Calu3 (cell line): ENCODE measurements at regions not wholly inside any gene's neighbourhood (a gene's known extent, or its start where the extent isn't known, plus 50 kb on each side); places are given as distances from the start of the nearest gene placed in this dataset.

ENCODE experiments used
- BruUV-seq: library from RNA; stranded (reverse); fragments of 400-500 nt; replicated peaks from 2 replicates; lab custom pipeline; 2021; lab: Mats Ljungman, UMichigan
- CTCF ChIA-PET: fragments of 300-600 bp; sonication (Branson Sonifier 250); formaldehyde crosslinking; loops from one replicate; lab custom pipeline; 2022; ENCODE audit warnings: antibody characterized with exemption; lab: Charles Lee
- DNase-seq: peaks from one replicate; pipeline ENCODE4 v3.0.0; 2022
- H3K27ac Mint-ChIP-seq: one replicate; pipeline ENCODE4 v1.8.0; 2022; ENCODE audit warnings: mixed read lengths; ENCODE audit not compliant: unreplicated experiment
- H3K27me3 Mint-ChIP-seq: one replicate; pipeline ENCODE4 v1.8.0; 2022; ENCODE audit warnings: mixed read lengths; ENCODE audit not compliant: unreplicated experiment
- H3K36me3 Mint-ChIP-seq: one replicate; pipeline ENCODE4 v1.8.0; 2022; ENCODE audit warnings: mild to moderate bottlenecking, moderate library complexity, mixed read lengths; ENCODE audit not compliant: insufficient read depth, unreplicated experiment
- H3K4me1 Mint-ChIP-seq: one replicate; pipeline ENCODE4 v1.8.0; 2022; ENCODE audit warnings: mild to moderate bottlenecking, low read depth, mixed read lengths; ENCODE audit not compliant: unreplicated experiment
- H3K4me3 Mint-ChIP-seq: one replicate; pipeline ENCODE4 v1.8.0; 2022; ENCODE audit warnings: mild to moderate bottlenecking, low read depth, moderate library complexity, mixed read lengths; ENCODE audit not compliant: unreplicated experiment
- H3K9me3 Mint-ChIP-seq: one replicate; pipeline ENCODE4 v1.8.0; 2022; ENCODE audit warnings: low read depth, mixed read lengths; ENCODE audit not compliant: unreplicated experiment
- intact Hi-C: fragments of 100-400 bp; cut with micrococcal nuclease; formaldehyde crosslinking; loops from one replicate; pipeline ENCODE4 v1.10.0; 2022; ENCODE audit not compliant: unreplicated experiment
- TF ChIP-seq, protein P1 (sequence below): fragments of 200-600 bp; IDR thresholded peaks from one replicate; pipeline ENCODE4 v1.8.0; 2022; ENCODE audit warnings: antibody characterized with exemption; ENCODE audit not compliant: unreplicated experiment

DNA sequence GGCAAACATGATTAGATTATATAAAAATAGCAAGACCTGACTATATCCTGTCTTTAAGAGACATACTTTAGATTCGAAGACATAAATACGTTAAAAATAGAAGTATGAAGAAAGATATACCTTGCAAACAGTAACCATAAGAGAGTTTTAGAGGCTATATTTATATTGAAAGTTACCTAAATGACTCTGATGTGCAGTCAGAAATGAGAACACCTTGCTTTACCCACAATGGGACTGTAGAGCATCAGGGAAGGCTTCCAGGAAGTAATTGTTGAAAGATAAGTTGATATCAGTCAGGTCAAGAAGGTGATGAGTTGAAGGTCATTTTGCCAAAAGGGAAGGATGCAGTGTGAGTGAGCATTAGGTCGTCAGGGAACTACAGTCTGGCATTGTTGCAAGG is 110.2 kb downstream of the NEDD1 start:
- Mint-ChIP-seq H3K36me3 (no peaks in the 10 kb centered on the region), H3K4me3 (no peak overlapping the region), H3K4me1 (no peaks in the 10 kb centered on the region), H3K27ac (no peak overlapping the region), H3K9me3 (peaks cover 6% of the 10 kb centered on the region), H3K27me3 (no peaks in the 10 kb centered on the region)
- no TSS peak for BruUV-seq
- TF ChIP-seq, protein P1, sequence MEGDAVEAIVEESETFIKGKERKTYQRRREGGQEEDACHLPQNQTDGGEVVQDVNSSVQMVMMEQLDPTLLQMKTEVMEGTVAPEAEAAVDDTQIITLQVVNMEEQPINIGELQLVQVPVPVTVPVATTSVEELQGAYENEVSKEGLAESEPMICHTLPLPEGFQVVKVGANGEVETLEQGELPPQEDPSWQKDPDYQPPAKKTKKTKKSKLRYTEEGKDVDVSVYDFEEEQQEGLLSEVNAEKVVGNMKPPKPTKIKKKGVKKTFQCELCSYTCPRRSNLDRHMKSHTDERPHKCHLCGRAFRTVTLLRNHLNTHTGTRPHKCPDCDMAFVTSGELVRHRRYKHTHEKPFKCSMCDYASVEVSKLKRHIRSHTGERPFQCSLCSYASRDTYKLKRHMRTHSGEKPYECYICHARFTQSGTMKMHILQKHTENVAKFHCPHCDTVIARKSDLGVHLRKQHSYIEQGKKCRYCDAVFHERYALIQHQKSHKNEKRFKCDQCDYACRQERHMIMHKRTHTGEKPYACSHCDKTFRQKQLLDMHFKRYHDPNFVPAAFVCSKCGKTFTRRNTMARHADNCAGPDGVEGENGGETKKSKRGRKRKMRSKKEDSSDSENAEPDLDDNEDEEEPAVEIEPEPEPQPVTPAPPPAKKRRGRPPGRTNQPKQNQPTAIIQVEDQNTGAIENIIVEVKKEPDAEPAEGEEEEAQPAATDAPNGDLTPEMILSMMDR: no peak
- intact Hi-C loops: no loop called here
- CTCF ChIA-PET: no interaction called here
- DNase-seq: no peak

DNA sequence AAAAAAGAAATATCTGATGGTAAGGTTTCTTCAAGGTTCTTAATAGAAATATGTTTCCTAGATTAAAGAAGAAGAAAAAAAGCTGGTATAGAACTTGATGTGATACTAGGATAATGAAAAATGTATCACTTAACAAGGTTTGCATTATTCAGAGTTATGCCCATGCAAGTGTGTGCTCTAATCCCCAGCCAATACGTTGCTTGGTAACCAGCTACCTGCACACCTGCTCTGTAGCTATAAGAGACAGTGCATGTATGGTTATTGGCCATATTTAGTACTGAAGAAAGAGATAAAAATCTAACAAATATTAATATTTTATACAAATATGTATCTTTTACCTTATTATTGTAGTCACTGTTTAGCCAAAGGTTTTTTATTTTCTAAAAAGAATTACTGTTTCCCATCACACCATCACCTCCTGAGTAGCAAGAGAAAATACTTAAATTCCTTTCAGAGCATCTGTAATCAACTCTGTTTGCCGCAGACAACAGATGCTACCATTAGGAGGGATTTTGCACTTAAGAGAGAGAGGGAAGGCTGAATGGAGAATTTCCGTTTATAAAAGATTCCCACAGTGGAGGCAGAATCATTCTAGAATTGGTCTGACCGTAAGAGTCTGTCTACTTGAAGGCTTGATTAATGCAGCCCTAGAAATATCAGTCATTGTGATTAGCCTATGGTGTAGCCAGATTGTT is 115.6 kb downstream of the NEDD1 start:
- TF ChIP-seq, protein P1: no peak
- intact Hi-C loops: no loop called here
- BruUV-seq: no TSS peak
- H3K27me3 Mint-ChIP-seq: no peaks in the 10 kb centered on the region
- no peaks in the 10 kb centered on the region for H3K9me3 Mint-ChIP-seq
- H3K4me3 Mint-ChIP-seq: no peak overlapping the region
- H3K27ac Mint-ChIP-seq: no peak overlapping the region
- no peak for DNase-seq
- CTCF ChIA-PET: no interaction called here
- H3K36me3 Mint-ChIP-seq: no peaks in the 10 kb centered on the region
- no peaks in the 10 kb centered on the region for H3K4me1 Mint-ChIP-seq

DNA sequence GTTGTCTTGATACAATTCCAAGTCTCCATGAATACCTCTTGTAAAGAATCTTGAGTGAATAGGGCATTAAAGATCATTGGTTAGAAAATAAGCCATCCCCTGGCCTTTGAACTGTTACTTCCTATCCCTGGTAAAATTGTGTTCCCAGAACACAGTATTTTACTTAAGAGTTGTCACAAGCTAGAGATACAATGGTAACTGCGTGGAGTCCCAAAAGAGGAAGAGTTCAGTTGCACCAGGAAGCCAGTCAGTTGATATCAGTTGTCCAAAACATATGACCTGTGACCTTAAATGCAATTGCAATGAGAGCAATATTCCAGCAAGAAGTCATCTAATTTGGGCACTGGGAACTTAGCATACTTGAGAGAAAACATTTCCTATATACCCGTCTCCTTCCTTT is 117.3 kb downstream of the NEDD1 start:
- TF ChIP-seq, protein P1: no peak
- Mint-ChIP-seq H3K4me3 (no peak overlapping the region), H3K27ac (no peak overlapping the region), H3K9me3 (no peaks in the 10 kb centered on the region), H3K27me3 (no peaks in the 10 kb centered on the region), H3K36me3 (no peaks in the 10 kb centered on the region), H3K4me1 (no peaks in the 10 kb centered on the region)
- intact Hi-C loops: no loop called here
- no peak for DNase-seq
- CTCF ChIA-PET: no interaction called here
- no TSS peak for BruUV-seq

DNA sequence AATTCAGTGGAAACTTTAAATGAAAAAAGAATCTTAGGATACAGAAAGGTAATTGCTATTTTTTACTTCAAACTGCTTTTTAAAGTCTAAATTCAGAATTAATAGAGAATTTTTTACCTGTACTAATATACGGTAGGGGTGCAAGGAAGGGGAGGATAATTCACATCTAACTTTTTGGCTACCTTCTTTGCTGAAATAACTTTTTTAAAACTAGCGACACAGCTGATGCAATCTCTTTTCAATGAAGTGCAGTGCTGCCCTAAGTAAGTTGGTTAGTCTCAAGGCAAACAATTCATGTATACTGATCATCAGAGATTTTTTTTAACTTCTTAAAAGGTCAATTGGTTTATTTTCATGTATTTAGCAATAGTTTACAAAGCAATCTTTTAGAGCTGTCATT is 119.8 kb downstream of the NEDD1 start:
- H3K9me3 Mint-ChIP-seq: no peaks in the 10 kb centered on the region
- no peak overlapping the region for H3K27ac Mint-ChIP-seq
- no peaks in the 10 kb centered on the region for H3K36me3 Mint-ChIP-seq
- intact Hi-C loops: no loop called here
- no peaks in the 10 kb centered on the region for H3K4me1 Mint-ChIP-seq
- no peak for DNase-seq
- TF ChIP-seq, protein P1: no peak
- H3K27me3 Mint-ChIP-seq: peaks cover 5% of the 10 kb centered on the region
- CTCF ChIA-PET: interaction anchor here (0.5 kb wide), 1 partner anchor 783 kb away, joined by 7 read pairs; no protein-coding TSS in a partner anchor
- H3K4me3 Mint-ChIP-seq: no peak overlapping the region
- BruUV-seq: no TSS peak
